ENCODE measurements at regions not wholly inside any gene's neighbourhood (a gene's known extent, or its start where the extent isn't known, plus 50 kb on each side); places are given as distances from the start of the nearest gene placed in this dataset.
"Not testable (repeated sequence)": the region's sequence is repeated elsewhere in the genome, so short reads cannot be mapped to it uniquely, and the experiment has no call there.

DNA sequence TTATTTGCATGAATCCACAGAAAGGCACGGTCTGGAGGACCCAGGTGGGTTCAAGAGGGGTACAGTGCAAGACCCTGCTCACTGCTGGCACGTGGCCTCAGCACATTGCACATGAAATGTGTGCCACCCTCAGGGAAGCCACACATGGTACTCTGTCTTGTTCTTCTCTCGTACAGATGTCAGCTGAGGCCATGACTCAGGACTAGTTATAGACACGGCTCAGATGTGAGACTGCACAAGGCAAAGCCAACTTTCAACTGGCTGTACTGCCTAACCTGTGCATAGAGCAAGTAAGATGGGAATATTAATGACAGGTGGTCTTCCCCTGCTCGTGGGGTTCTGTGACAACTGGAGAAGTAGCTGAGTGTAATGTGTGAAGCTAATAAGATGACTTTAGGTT is 249.4 kb upstream of the CTBP2 start:
- no peaks in the 10 kb centered on the region for H3K9me3 ChIP-seq
- ATAC-seq (no peak), DNase-seq (no peak)
- H3K27me3 ChIP-seq = no peaks in the 10 kb centered on the region
- no peaks in the 10 kb centered on the region for H3K36me3 ChIP-seq
- H3K4me1 ChIP-seq = no peaks in the 10 kb centered on the region
- H3K4me3 ChIP-seq = no peak overlapping the region
- WGBS (ENCODE audit: insufficient coverage, low coverage, low lambda C conversion rate, missing lambda C conversion rate) = 49% methylated on average over 4 of the region's 5 CpGs
- H3K27ac ChIP-seq = no peak overlapping the region
- TF ChIP-seq, protein P1, sequence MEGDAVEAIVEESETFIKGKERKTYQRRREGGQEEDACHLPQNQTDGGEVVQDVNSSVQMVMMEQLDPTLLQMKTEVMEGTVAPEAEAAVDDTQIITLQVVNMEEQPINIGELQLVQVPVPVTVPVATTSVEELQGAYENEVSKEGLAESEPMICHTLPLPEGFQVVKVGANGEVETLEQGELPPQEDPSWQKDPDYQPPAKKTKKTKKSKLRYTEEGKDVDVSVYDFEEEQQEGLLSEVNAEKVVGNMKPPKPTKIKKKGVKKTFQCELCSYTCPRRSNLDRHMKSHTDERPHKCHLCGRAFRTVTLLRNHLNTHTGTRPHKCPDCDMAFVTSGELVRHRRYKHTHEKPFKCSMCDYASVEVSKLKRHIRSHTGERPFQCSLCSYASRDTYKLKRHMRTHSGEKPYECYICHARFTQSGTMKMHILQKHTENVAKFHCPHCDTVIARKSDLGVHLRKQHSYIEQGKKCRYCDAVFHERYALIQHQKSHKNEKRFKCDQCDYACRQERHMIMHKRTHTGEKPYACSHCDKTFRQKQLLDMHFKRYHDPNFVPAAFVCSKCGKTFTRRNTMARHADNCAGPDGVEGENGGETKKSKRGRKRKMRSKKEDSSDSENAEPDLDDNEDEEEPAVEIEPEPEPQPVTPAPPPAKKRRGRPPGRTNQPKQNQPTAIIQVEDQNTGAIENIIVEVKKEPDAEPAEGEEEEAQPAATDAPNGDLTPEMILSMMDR (IDR thresholded peaks at IDR 0.05) = no peak
- no peak for TF ChIP-seq POLR2A (IDR thresholded peaks at IDR 0.05)
- intact Hi-C loops (cut with DNase I) = no loop called here

DNA sequence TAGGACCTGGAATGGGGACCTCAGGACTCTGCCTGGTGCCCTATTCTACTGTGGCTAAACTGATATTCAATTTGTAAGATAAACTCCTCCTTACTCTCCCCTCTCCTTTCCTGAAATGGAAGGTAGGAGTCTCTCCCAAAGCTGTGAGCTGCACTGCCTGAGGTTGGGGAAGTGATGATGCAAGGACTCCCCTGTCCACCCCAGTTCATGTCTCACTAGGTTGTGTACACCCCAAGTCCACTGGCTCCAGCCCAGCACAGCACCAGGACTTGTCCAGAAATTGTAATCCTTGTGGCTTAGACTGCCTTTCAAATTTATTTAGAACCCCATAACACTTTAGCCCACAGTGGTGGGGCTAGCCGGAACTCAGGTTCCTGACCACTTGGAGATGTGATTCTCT is 247.2 kb upstream of the CTBP2 start:
- H3K4me3 ChIP-seq = no peak overlapping the region
- WGBS (ENCODE audit: insufficient coverage, low coverage, low lambda C conversion rate, missing lambda C conversion rate) = no CpG with 5 or more reads among the region's 1 CpG
- intact Hi-C loops (cut with DNase I) = no loop called here
- H3K36me3 ChIP-seq = no peaks in the 10 kb centered on the region
- no peaks in the 10 kb centered on the region for H3K4me1 ChIP-seq
- no peak for ATAC-seq
- no peaks in the 10 kb centered on the region for H3K9me3 ChIP-seq
- TF ChIP-seq, protein P1 (IDR thresholded peaks at IDR 0.05) = no peak
- no peak for TF ChIP-seq POLR2A (IDR thresholded peaks at IDR 0.05)
- DNase-seq = no peak
- H3K27ac ChIP-seq = no peak overlapping the region
- H3K27me3 ChIP-seq = no peaks in the 10 kb centered on the region

DNA sequence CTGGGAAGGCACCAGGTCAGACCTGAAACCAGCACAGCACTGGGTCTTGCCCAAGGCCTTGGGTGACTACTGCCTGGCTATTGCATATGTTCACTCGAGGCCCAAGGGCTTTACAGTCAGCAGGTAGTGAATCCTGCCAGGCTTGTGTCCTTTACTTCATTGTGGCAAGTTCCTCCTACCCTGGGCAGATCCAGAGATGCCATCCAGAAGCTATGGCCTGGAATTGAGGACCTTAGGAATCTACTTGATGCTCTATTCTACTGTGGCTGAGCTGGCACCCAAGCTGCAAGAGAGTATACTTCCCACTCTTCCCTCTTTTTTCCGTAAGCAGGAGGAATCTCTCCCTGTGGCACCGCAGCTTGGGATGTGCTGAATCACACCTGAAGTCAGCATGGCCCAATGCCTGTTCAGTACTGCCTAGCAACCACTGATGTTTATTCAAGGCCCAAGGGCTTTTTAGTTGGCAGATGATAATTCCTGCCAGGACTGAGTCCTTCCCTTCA is 246.7 kb upstream of the CTBP2 start:
- TF ChIP-seq, protein P1 (IDR thresholded peaks at IDR 0.05) = no peak
- TF ChIP-seq POLR2A (IDR thresholded peaks at IDR 0.05) = no peak
- no peaks in the 10 kb centered on the region for H3K36me3 ChIP-seq
- intact Hi-C loops (cut with DNase I) = no loop called here
- WGBS (ENCODE audit: insufficient coverage, low coverage, low lambda C conversion rate, missing lambda C conversion rate) = no CpG with 5 or more reads among the region's 3 CpGs
- no peak overlapping the region for H3K27ac ChIP-seq
- DNase-seq (no peak), ATAC-seq (no peak)
- H3K4me1 ChIP-seq = no peaks in the 10 kb centered on the region
- no peak overlapping the region for H3K4me3 ChIP-seq
- H3K27me3 ChIP-seq = no peaks in the 10 kb centered on the region
- no peaks in the 10 kb centered on the region for H3K9me3 ChIP-seq

DNA sequence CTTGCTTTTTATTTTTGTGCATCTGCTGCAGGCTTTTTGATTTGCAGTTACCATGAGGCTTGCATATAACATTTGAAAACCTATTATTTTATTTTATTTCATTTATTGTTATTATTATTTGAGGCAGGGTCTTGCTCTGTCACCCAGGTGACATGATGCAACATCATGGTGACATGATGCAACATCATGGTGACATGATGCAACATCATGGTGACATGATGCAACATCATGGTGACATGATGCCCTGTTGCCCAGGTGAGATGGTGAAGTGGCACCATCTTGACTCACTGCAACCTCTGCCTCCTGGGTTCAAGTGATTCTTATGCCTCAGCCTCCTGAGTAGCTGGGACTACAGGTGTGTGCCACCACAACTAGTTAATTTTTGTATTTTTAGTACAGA is 244.5 kb upstream of the CTBP2 start:
- H3K27ac ChIP-seq; H3K9me3 ChIP-seq; ATAC-seq; H3K27me3 ChIP-seq; H3K36me3 ChIP-seq; H3K4me3 ChIP-seq; H3K4me1 ChIP-seq; DNase-seq; intact Hi-C loops (cut with DNase I): not testable (repeated sequence)

DNA sequence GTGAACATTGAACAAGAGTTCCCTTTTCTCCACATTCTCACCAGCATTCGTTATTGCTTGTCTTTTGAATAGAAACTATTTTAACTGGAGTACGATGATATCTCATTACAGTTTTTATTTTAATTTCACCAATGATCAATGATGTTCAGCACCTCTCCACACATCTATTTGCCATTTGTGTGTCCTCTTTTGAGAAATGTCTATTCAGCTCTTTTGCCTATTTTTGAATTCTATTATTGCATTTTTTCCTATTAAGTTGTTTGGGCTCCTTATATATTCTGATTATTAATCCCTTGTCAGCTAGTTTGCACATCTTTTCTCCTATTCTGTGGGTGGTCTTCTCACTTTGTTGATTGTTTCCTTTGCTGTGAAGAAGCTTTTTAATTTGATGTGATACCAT is 241.1 kb upstream of the CTBP2 start:
- DNase-seq (no peak), ATAC-seq (no peak)
- WGBS (ENCODE audit: insufficient coverage, low coverage, low lambda C conversion rate, missing lambda C conversion rate) = 65% methylated on average over 2 of the region's 2 CpGs
- Histone ChIP-seq H3K4me3 (no peak overlapping the region), H3K27ac (no peak overlapping the region), H3K27me3 (no peaks in the 10 kb centered on the region), H3K4me1 (no peaks in the 10 kb centered on the region), H3K36me3 (no peaks in the 10 kb centered on the region), H3K9me3 (no peaks in the 10 kb centered on the region)
- TF ChIP-seq, protein P1 (IDR thresholded peaks at IDR 0.05) = no peak
- TF ChIP-seq POLR2A (IDR thresholded peaks at IDR 0.05) = no peak
- intact Hi-C loops (cut with DNase I) = no loop called here

All from right lobe of liver (tissue), 6 donors.